ENCODE measurements at regions not wholly inside any gene's neighbourhood (a gene's known extent, or its start where the extent isn't known, plus 50 kb on each side); places are given as distances from the start of the nearest gene placed in this dataset.

DNA sequence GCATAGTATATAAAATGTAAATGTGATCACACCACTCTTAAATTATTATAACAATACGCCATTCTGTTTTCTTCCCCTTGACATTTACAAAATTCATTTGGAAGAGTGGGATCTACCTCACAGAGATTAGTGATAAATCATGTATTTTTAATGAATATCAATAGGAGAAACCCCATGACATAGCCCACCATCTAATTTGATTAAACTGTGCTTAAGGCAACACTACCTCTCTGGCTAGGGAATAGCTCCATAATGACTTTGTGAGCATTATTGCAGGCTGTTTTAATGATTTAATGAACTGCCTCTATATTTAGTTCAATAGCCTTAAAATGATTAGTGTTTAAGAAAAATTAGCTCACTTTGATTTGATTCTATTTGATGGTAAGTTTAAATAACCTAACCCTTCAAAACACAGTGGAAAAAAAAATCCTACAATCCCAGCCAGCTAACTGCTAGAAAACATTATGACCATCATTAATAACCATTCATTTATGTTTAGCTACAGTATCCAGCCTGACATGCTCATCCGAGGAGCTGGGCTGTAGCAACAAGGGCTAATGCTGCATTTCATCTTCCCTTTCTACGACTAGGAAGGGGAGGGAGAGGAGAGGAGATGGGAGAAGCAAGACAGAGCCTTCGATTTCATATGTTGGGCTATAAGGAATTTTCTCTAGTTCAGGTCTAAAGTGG, 75.3 kb upstream of the BCL11A start:
- TF ChIP-seq, protein P1, sequence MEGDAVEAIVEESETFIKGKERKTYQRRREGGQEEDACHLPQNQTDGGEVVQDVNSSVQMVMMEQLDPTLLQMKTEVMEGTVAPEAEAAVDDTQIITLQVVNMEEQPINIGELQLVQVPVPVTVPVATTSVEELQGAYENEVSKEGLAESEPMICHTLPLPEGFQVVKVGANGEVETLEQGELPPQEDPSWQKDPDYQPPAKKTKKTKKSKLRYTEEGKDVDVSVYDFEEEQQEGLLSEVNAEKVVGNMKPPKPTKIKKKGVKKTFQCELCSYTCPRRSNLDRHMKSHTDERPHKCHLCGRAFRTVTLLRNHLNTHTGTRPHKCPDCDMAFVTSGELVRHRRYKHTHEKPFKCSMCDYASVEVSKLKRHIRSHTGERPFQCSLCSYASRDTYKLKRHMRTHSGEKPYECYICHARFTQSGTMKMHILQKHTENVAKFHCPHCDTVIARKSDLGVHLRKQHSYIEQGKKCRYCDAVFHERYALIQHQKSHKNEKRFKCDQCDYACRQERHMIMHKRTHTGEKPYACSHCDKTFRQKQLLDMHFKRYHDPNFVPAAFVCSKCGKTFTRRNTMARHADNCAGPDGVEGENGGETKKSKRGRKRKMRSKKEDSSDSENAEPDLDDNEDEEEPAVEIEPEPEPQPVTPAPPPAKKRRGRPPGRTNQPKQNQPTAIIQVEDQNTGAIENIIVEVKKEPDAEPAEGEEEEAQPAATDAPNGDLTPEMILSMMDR (IDR thresholded peaks at IDR 0.05): no peak
- TF ChIP-seq POLR2A (IDR thresholded peaks at IDR 0.05): no peak
- no peak for TF ChIP-seq POLR2AphosphoS5 (IDR thresholded peaks at IDR 0.05)

Data from transverse colon (tissue), 4 donors.